ENCODE measurements at regions not wholly inside any gene's neighbourhood (a gene's known extent, or its start where the extent isn't known, plus 50 kb on each side); places are given as distances from the start of the nearest gene placed in this dataset.

DNA sequence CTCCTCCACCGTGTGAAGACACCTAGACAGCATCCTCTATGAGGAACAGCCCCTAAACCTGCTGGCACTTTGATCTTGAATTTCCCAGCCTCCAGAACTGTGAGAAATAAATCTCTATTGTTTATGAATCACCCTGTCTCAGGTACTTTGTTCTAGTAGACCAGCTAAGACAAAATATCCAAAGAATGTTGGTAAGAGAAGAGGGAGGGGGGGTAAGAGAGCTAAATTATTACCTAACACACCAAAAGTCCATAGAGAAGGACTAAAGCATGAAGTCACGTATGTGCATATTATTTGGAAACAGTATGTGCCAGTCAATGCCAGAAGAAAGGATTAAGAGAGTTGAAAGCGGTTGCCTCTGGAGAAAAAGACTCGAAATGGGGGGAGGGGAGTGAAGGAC, 211.0 kb downstream of the SP3 start:
- no peak overlapping the region for H3K4me3 ChIP-seq (ENCODE audit: low read depth, low read length, poor library complexity, severe bottlenecking)
- intact Hi-C loops (cut with micrococcal nuclease; ENCODE audit: unreplicated experiment), result loop anchor here (5.0 to 10.0 kb wide), 3 partner anchors 208 to 591 kb away; no protein-coding TSS in a partner anchor
- H3K4me1 ChIP-seq (ENCODE audit: insufficient read depth, low read length, poor library complexity, severe bottlenecking), result peaks cover 11% of the 10 kb centered on the region
- no TSS peak for BruUV-seq (replicated peaks)
- POLR2A ChIA-PET (ENCODE audit: low non-redundant PET), result no interaction called here
- no peaks in the 10 kb centered on the region for H3K27me3 ChIP-seq (replicated peaks; ENCODE audit: insufficient read depth, low read depth, low read length, poor library complexity)
- H3K9me3 ChIP-seq (ENCODE audit: low read depth, low read length, poor library complexity, severe bottlenecking), result no peaks in the 10 kb centered on the region
- no peak for DNase-seq (ENCODE audit: low spot score)
- no peaks in the 10 kb centered on the region for H3K36me3 ChIP-seq (ENCODE audit: insufficient read depth, low read length, poor library complexity, severe bottlenecking)
- H3K27ac ChIP-seq (ENCODE audit: low read depth, low read length, poor library complexity, severe bottlenecking), result no peak overlapping the region
- CTCF ChIA-PET, result no interaction called here
- TF ChIP-seq EZH2 (IDR thresholded peaks at IDR 0.05; ENCODE audit: borderline replicate concordance, low read depth, low read length, poor library complexity, severe bottlenecking), result no peak
- TF ChIP-seq, protein P1, sequence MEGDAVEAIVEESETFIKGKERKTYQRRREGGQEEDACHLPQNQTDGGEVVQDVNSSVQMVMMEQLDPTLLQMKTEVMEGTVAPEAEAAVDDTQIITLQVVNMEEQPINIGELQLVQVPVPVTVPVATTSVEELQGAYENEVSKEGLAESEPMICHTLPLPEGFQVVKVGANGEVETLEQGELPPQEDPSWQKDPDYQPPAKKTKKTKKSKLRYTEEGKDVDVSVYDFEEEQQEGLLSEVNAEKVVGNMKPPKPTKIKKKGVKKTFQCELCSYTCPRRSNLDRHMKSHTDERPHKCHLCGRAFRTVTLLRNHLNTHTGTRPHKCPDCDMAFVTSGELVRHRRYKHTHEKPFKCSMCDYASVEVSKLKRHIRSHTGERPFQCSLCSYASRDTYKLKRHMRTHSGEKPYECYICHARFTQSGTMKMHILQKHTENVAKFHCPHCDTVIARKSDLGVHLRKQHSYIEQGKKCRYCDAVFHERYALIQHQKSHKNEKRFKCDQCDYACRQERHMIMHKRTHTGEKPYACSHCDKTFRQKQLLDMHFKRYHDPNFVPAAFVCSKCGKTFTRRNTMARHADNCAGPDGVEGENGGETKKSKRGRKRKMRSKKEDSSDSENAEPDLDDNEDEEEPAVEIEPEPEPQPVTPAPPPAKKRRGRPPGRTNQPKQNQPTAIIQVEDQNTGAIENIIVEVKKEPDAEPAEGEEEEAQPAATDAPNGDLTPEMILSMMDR (conservative IDR thresholded peaks at IDR 0.05; ENCODE audit: low read depth, low read length), result no peak

DNA sequence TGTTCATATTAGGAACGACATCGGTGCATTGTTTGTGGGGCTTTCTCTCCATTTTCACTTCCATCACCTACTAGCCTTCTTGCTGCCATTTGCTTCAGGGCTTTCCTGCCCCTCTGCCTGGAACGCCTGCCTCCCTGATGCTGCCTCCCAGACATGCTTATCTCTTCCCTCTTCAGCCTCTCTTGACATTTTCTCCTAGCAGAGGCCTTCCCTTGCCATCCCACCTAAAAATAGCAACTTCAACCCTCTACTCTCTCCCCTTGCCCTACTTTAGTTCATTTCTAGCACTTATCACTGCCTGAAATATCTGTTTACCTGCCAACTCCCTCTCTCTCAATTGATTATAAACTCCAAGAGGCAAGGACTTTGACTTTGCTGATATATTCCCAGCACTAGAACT, 210.3 kb downstream of the SP3 start:
- H3K4me1 ChIP-seq (ENCODE audit: insufficient read depth, low read length, poor library complexity, severe bottlenecking), result peaks cover 10% of the 10 kb centered on the region
- no peak overlapping the region for H3K27ac ChIP-seq (ENCODE audit: low read depth, low read length, poor library complexity, severe bottlenecking)
- H3K4me3 ChIP-seq (ENCODE audit: low read depth, low read length, poor library complexity, severe bottlenecking), result no peak overlapping the region
- ChIA-PET POLR2A (ENCODE audit: low non-redundant PET) (no interaction called here), CTCF (no interaction called here)
- intact Hi-C loops (cut with micrococcal nuclease; ENCODE audit: unreplicated experiment), result loop anchor here (5.0 to 10.0 kb wide), 3 partner anchors 207 to 590 kb away; no protein-coding TSS in a partner anchor
- no peak for DNase-seq (ENCODE audit: low spot score)
- H3K27me3 ChIP-seq (replicated peaks; ENCODE audit: insufficient read depth, low read depth, low read length, poor library complexity), result no peaks in the 10 kb centered on the region
- H3K36me3 ChIP-seq (ENCODE audit: insufficient read depth, low read length, poor library complexity, severe bottlenecking), result no peaks in the 10 kb centered on the region
- BruUV-seq (replicated peaks), result no TSS peak
- no peak for TF ChIP-seq EZH2 (IDR thresholded peaks at IDR 0.05; ENCODE audit: borderline replicate concordance, low read depth, low read length, poor library complexity, severe bottlenecking)
- TF ChIP-seq, protein P1 (conservative IDR thresholded peaks at IDR 0.05; ENCODE audit: low read depth, low read length), result no peak
- H3K9me3 ChIP-seq (ENCODE audit: low read depth, low read length, poor library complexity, severe bottlenecking), result no peaks in the 10 kb centered on the region

DNA sequence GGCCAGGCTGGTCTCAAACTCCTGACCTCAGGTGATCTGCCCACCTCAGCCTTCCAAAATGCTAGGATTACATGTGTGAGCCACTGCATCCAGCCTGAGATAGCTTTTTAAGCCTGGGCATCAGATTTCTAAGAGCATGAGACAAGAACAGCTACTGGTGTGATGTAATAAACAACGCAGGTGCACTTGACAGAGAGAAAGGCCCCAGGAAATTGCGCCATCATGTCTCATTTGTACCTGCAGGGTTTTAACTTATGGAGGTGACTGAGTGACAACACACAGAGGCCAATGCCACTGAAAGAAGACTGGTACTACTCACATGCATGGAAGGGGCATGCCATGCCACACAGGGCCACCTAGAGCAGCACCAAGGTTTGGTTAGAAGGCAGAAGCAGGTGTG, 209.4 kb downstream of the SP3 start:
- intact Hi-C loops (cut with micrococcal nuclease; ENCODE audit: unreplicated experiment), result loop anchor here (10.0 kb wide), 2 partner anchors 289 to 589 kb away; no protein-coding TSS in a partner anchor
- Histone ChIP-seq H3K4me3 (ENCODE audit: low read depth, low read length, poor library complexity, severe bottlenecking) (no peak overlapping the region), H3K27me3 (replicated peaks; ENCODE audit: insufficient read depth, low read depth, low read length, poor library complexity) (no peaks in the 10 kb centered on the region), H3K27ac (ENCODE audit: low read depth, low read length, poor library complexity, severe bottlenecking) (no peak overlapping the region), H3K4me1 (ENCODE audit: insufficient read depth, low read length, poor library complexity, severe bottlenecking) (peaks cover under 1% of the 10 kb centered on the region), H3K36me3 (ENCODE audit: insufficient read depth, low read length, poor library complexity, severe bottlenecking) (no peaks in the 10 kb centered on the region), H3K9me3 (ENCODE audit: low read depth, low read length, poor library complexity, severe bottlenecking) (no peaks in the 10 kb centered on the region)
- no peak for DNase-seq (ENCODE audit: low spot score)
- no TSS peak for BruUV-seq (replicated peaks)
- TF ChIP-seq, protein P1 (conservative IDR thresholded peaks at IDR 0.05; ENCODE audit: low read depth, low read length), result no peak
- no peak for TF ChIP-seq EZH2 (IDR thresholded peaks at IDR 0.05; ENCODE audit: borderline replicate concordance, low read depth, low read length, poor library complexity, severe bottlenecking)
- ChIA-PET POLR2A (ENCODE audit: low non-redundant PET) (no interaction called here), CTCF (no interaction called here)

All from A673 (cell line).